Body of pancreas (tissue), 4 donors: ENCODE measurements at regions not wholly inside any gene's neighbourhood (a gene's known extent, or its start where the extent isn't known, plus 50 kb on each side); places are given as distances from the start of the nearest gene placed in this dataset.
"Not testable (repeated sequence)": the region's sequence is repeated elsewhere in the genome, so short reads cannot be mapped to it uniquely, and the experiment has no call there.

Experiments used
- CTCF ChIP-seq, 7 experiments: fragments of 450-650 bp in 4 of 7; fragments of 200-600 bp in 3 of 7; sonication (generic) in 3 of 7; IDR thresholded peaks; one replicate each; pipeline ENCODE4 v1.5.1; 2016 to 2019; ENCODE audit warnings: antibody characterized with exemption in 7 of 7
- POLR2A ChIP-seq, 3 donors: fragments of 450-650 bp; IDR thresholded peaks; one replicate each; pipeline ENCODE4 v1.6.1; 2016; ENCODE audit warnings: antibody characterized with exemption in 3 of 3, mild to moderate bottlenecking in 2 of 3

- TF ChIP-seq CTCF, POLR2A (IDR thresholded peaks at IDR 0.05): not testable (repeated sequence)
Observed at GRCh38 chr21:13907385-13907784, 297.8 kb downstream of the POTED start.
